ENCODE measurements at regions not wholly inside any gene's neighbourhood (a gene's known extent, or its start where the extent isn't known, plus 50 kb on each side); places are given as distances from the start of the nearest gene placed in this dataset.
"Not testable (repeated sequence)": the region's sequence is repeated elsewhere in the genome, so short reads cannot be mapped to it uniquely, and the experiment has no call there.

DNA sequence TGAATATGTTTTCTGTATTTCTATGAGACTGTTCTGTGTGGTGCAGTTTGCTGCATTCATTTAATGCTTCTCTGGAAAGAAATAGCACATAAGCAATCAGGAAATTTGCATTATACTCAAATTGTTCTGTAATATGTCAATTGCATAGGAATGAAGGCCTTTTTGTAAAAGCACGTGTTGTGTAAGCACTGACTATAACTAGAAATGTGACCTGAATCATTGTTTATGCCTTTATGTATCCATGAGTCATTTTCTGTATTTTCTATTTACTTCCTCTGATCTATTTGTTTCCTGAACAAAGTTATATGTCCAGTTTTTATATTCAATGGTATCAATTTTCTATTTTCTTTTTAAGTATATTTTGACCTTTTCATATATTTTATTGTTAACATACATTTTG, 1455.3 kb downstream of the GRIK2 start:
- H3K4me3 Mint-ChIP-seq: no peak overlapping the region
- H3K27ac Mint-ChIP-seq: no peak overlapping the region
- peaks cover 0 to 2% (median 0%) of the 10 kb centered on the region in 3 donors for H3K9me3 Mint-ChIP-seq
- no peaks in the 10 kb centered on the region for H3K27me3 Mint-ChIP-seq
- no peaks in the 10 kb centered on the region for H3K36me3 Mint-ChIP-seq
- H3K4me1 Mint-ChIP-seq: peaks cover 0 to 2% (median 0%) of the 10 kb centered on the region in 3 donors

DNA sequence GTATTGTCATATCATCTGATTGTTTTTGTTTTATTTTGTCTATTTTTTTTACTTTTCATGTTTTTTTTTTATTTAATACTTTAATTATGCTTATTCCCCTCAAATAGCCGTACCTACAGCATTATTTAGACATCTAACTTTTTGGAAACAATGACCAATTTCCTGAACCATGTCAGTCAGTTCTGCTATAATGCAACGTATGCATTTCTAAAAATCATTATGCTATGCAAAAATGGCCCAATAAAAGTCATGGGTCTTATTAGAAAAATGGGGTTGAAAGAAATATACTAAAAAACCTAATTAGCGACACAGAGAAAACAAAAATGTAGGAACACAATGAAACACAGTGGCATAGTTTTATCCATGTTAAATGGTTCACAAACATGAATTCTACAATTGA, 1454.7 kb downstream of the GRIK2 start:
- Mint-ChIP-seq H3K27me3 (no peaks in the 10 kb centered on the region), H3K36me3 (no peaks in the 10 kb centered on the region), H3K27ac (no peak overlapping the region), H3K9me3 (peaks cover 0 to 2% (median 2%) of the 10 kb centered on the region in 3 donors), H3K4me3 (no peak overlapping the region), H3K4me1 (peaks cover 0 to 2% (median 0%) of the 10 kb centered on the region in 3 donors)

DNA sequence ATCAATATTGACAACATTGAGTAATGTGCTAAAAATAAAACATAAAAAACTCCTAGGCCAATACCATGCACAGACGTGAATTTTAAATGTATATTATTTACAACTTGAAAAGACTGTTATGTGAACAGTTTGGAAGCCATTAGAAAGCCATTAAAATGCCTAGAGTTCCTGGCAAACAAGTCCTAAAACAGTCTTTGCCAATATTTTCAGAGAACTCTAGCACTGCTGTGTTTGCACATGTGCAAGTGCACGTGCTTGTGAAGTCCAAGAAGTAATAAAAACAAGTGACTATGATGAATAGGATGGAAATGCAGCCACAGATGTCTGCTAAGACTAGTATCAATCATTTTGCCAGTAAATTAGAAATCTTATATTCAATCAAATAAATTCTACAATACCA, 1447.6 kb downstream of the GRIK2 start:
- H3K36me3 Mint-ChIP-seq: no peaks in the 10 kb centered on the region
- peaks cover 0 to 2% (median under 1%) of the 10 kb centered on the region in 3 donors for H3K9me3 Mint-ChIP-seq
- H3K27me3 Mint-ChIP-seq: no peaks in the 10 kb centered on the region
- no peak overlapping the region for H3K4me3 Mint-ChIP-seq
- no peaks in the 10 kb centered on the region for H3K4me1 Mint-ChIP-seq
- H3K27ac Mint-ChIP-seq: no peak overlapping the region

DNA sequence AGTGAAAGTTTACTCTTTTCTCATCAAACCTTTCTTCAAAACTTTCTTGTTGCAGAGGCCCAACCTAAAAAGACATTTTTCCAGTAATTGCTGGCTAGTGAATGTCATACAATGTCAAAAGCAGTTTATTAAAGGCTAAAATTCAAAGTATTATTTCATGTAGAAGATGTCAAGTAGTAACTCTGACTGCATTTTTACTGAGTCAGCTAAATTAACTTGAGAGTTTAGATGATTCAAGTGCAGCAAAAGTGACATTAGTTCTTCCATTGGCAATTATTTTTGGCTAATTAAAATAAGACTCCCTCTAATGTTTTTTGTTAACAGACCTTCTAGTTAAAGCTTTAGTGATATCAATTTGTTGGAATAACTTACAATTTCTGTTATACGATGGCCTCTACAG, 1438.5 kb downstream of the GRIK2 start:
- no peaks in the 10 kb centered on the region for H3K27me3 Mint-ChIP-seq

DNA sequence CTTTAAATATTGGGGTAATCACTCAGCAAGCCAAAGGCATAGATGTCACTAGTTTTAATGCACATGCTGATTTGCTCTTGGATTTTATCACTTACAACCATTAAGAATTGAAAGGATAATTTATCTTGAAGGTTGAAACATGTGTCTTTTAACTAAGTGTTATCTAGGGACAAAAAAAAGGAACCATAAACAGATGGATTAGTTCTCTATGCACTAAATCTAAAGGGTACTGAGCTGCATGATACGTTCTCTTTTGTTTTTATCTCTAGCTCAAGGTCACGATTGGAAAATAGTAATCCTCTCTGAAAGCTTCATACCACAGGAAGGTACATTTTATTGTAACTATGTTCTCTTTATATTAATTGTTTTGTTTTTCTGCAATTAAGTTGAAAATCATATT, 1426.6 kb downstream of the GRIK2 start:
- no peaks in the 10 kb centered on the region for H3K36me3 Mint-ChIP-seq
- peaks cover 0 to 5% (median 3%) of the 10 kb centered on the region in 3 donors for H3K9me3 Mint-ChIP-seq
- H3K4me3 Mint-ChIP-seq: no peak overlapping the region
- H3K27me3 Mint-ChIP-seq: no peaks in the 10 kb centered on the region
- H3K27ac Mint-ChIP-seq: no peak overlapping the region
- no peaks in the 10 kb centered on the region for H3K4me1 Mint-ChIP-seq

More for the DNA sequence above, 1438.5 kb downstream of the GRIK2 start:
- Mint-ChIP-seq H3K4me3 (no peak overlapping the region), H3K4me1 (no peaks in the 10 kb centered on the region), H3K27ac (no peak overlapping the region), H3K36me3 (no peaks in the 10 kb centered on the region), H3K9me3 (peaks cover 0 to 10% (median 6%) of the 10 kb centered on the region in 3 donors)

DNA sequence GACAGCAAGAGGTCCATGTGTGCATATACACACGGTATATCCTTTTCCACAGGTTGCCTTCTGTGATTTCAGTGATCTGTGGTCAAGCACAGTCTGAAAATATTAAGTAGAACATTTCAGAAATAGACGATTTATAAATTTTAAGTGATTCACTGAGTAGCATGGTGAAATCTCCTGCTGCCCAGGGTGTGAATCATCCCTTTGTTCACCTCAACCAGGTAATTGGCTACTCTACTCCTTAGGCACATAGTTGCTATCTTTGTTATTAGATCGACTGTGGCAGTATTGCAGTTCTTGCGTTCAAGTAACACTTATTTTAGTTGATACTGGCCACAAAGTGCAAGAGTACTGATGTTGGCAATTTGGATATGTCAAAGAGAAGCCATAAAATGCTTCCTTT, 1421.7 kb downstream of the GRIK2 start:
- Mint-ChIP-seq H3K27me3 (no peaks in the 10 kb centered on the region), H3K9me3 (peaks cover 0 to 8% (median 2%) of the 10 kb centered on the region in 3 donors), H3K4me3 (no peak overlapping the region), H3K4me1 (no peaks in the 10 kb centered on the region), H3K27ac (no peak overlapping the region), H3K36me3 (no peaks in the 10 kb centered on the region)

DNA sequence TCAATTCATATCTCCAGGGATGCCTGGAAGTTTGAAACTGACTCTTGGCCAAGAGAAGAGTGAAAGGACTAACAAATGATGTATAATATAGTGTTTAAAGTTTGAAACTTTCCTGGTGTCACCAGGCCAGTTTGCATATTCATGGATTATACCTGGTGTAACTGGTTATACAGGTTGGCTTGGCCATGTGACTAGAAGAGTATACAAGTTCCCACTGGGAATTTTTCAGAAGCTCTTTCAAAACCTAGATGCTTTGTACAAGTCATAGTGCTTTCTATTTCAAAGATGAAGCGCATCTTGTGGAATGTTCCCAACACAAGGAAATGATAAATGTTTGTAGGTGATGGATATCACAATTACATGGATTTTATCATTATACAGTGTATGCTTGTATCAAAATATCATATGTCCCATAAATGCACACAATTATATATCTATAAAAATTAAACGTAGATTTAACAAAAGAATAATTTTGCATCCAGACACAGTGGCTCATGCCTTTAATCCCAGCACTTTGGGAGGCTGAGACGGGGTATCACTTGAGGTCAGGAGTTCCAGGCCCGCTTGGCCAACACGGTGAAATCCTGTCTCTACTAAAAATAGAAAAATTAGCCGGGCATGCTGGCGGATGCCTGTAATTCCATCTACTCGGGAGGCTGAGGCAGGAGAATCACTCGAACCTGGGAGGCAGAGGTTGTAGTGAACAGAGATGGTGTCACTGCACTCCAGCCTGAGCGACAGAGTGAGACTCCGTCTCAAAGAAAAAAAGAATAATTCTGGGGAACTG, 1420.2 kb downstream of the GRIK2 start:
- H3K4me1 Mint-ChIP-seq: no peaks in the 10 kb centered on the region
- no peaks in the 10 kb centered on the region for H3K36me3 Mint-ChIP-seq
- no peak overlapping the region for H3K4me3 Mint-ChIP-seq
- H3K27me3 Mint-ChIP-seq: no peaks in the 10 kb centered on the region
- H3K27ac Mint-ChIP-seq: no peak overlapping the region
- H3K9me3 Mint-ChIP-seq: peaks cover 0 to 8% (median 2%) of the 10 kb centered on the region in 3 donors

DNA sequence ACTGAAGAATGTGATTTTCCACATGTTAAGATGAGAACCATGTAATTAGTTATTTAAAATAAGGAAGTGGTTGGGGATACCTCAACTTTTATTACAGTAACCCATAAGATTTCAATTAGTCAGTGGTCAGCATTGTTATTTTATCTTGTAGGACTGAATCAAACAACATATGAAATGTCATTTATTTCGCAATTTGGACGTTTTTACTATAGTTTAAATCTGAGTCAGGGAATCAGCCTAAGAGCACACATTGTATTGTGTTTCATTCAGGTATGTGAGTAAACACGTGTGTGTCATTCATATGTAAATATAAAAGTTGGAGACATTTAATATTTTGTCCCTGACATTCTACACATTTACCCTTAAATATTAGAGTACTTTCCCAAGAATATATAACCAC, 1418.7 kb downstream of the GRIK2 start:
- Mint-ChIP-seq H3K9me3 (peaks cover 0 to 12% (median 4%) of the 10 kb centered on the region in 3 donors), H3K27me3 (no peaks in the 10 kb centered on the region), H3K4me3 (no peak overlapping the region), H3K27ac (no peak overlapping the region), H3K4me1 (no peaks in the 10 kb centered on the region), H3K36me3 (no peaks in the 10 kb centered on the region)

DNA sequence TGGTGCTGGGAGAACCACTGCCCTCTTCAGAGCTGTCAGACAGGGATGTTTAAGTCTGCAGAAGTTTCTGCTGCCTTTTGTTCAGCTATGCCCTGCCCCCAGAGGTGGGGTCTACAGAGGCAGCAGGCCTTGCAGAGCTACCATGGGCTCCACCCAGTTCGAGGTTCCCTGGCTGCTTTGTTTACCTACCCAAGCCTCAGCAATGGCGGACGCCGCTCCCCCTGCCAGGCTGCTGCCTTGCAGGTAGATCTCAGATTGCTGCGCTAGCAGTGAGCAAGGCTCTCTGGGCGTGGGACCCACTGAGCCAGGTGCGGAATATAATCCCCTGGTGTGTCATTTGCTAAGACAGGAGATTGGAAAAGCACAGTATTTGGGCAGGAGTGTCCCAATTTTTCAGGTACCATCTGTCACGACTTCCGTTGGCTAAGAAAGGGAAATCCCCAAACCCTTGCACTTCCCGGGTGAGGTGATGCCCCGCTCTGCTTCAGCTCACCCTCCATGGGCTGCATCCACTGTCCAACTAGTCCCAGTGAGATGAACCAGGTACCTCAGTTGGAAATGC, 1415.5 kb downstream of the GRIK2 start:
- not testable (repeated sequence) for H3K27ac Mint-ChIP-seq, H3K4me1 Mint-ChIP-seq, H3K27me3 Mint-ChIP-seq, H3K4me3 Mint-ChIP-seq, H3K36me3 Mint-ChIP-seq
- peaks cover 5 to 11% (median 9%) of the 10 kb centered on the region in 3 donors for H3K9me3 Mint-ChIP-seq

DNA sequence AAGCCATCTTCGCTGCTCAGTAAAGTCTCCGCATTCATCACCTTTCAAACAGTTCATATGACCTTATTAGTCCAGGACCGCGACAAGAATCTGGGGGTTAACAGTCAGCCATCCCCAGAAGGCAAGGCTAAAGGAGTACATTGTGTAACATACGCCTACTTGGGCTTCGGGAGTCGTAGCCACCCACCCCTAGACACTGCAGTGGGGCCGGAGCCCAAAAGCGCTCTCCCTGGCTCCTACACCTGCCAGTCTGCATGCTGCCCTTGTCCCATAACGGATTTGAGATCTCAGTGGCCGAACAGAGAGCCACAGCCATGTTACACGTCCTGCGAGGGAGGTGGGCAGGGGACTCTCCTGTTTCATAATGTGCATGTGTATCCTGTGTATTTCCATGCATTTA, 1405.5 kb downstream of the GRIK2 start:
- H3K36me3 Mint-ChIP-seq: no peaks in the 10 kb centered on the region
- H3K4me3 Mint-ChIP-seq: no peak overlapping the region
- H3K4me1 Mint-ChIP-seq: no peaks in the 10 kb centered on the region
- no peaks in the 10 kb centered on the region for H3K27me3 Mint-ChIP-seq
- H3K27ac Mint-ChIP-seq: peak overlapping the region in 1 of 3 donors; percentile 25
- H3K9me3 Mint-ChIP-seq: peaks cover 0 to 10% (median 2%) of the 10 kb centered on the region in 3 donors

DNA sequence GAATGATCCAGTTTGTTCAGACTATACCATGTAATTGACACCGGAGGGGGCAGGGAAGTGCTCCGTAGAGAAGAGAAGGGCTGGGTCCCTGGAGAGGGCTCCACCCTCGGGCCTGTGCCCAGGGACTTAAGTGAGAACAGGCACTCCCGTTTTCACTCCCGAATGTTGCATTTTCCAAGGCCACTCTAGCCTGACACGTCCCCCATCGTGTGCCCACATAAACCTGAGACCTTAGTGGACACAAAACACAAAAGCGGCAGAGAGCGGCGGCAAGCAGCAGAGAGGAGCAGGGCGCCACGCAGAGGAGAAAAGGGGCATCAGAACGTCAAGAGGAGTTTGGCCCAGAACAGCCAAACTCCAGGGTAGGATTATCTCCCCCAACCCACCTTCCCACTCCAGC, 1405.1 kb downstream of the GRIK2 start:
- Mint-ChIP-seq H3K4me3 (no peak overlapping the region), H3K36me3 (no peaks in the 10 kb centered on the region), H3K27ac (no peak overlapping the region), H3K27me3 (no peaks in the 10 kb centered on the region), H3K4me1 (no peaks in the 10 kb centered on the region), H3K9me3 (peaks cover 0 to 10% (median 4%) of the 10 kb centered on the region in 3 donors)

DNA sequence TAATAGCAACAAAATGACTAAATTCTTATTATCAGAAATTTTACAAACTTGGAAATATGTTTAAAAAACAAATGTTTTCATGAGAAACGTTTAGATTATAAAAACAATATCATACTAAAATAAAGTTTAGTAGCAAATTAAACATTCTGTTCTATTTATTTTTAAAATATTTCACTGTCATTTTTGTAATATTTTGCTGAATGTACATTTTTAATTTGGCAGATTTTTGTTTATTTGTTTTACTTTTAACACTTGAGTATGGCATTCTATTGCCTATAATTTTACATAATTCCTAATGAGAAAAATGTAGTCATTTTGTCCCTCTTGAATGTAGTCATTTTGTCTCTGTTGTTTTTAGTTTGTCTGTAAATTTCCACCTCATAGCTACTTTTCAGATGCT, 1400.2 kb downstream of the GRIK2 start:
- no peaks in the 10 kb centered on the region for H3K27me3 Mint-ChIP-seq
- peaks cover 0 to 4% (median 2%) of the 10 kb centered on the region in 3 donors for H3K9me3 Mint-ChIP-seq
- H3K4me1 Mint-ChIP-seq: no peaks in the 10 kb centered on the region
- H3K27ac Mint-ChIP-seq: no peak overlapping the region
- no peak overlapping the region for H3K4me3 Mint-ChIP-seq
- H3K36me3 Mint-ChIP-seq: no peaks in the 10 kb centered on the region

DNA sequence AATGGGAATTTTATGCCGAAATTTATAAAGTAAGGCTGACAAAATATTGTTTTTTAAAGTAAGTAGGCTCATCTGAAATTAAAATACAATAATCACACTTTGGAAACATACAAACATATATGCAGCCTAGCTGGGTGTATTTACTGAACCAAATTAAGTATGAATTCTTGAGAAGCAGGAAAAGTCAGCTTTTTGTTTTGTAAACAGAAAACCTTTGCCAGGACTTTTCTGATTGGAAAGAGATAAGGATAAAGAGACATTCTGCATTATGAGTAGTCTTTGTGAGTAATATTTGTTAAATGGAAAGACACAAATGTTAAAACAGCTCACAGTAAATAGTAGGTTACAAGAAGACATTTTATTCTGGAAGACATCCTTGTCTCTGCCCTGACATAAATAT, 1380.8 kb downstream of the GRIK2 start:
- no peaks in the 10 kb centered on the region for H3K4me1 Mint-ChIP-seq
- peaks cover 2% of the 10 kb centered on the region for H3K36me3 Mint-ChIP-seq
- no peak overlapping the region for H3K27ac Mint-ChIP-seq
- no peak overlapping the region for H3K4me3 Mint-ChIP-seq
- peaks cover 0 to 5% (median 2%) of the 10 kb centered on the region in 3 donors for H3K9me3 Mint-ChIP-seq
- no peaks in the 10 kb centered on the region for H3K27me3 Mint-ChIP-seq

DNA sequence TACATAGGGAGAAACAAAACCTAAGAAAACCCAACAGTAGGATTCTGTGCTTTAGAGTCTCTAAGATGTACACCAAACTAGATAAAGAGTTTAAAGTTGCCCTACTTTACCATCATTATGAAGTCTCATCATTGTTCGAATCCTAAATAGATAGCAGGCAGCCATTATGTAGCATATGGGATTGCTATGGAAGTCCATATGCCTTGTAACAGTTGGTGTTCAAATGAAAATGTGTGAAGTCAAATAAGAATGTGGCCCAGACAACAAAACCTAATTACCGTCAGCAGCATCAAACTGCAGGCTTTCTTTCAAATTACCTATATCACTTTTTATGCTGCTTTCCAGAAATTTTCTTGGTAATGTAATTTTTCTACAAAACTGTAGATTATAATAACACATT, 1380.1 kb downstream of the GRIK2 start:
- Mint-ChIP-seq H3K36me3 (peaks cover 2% of the 10 kb centered on the region), H3K27me3 (no peaks in the 10 kb centered on the region), H3K4me1 (no peaks in the 10 kb centered on the region), H3K4me3 (no peak overlapping the region), H3K27ac (no peak overlapping the region), H3K9me3 (peaks cover 0 to 6% (median 2%) of the 10 kb centered on the region in 3 donors)

DNA sequence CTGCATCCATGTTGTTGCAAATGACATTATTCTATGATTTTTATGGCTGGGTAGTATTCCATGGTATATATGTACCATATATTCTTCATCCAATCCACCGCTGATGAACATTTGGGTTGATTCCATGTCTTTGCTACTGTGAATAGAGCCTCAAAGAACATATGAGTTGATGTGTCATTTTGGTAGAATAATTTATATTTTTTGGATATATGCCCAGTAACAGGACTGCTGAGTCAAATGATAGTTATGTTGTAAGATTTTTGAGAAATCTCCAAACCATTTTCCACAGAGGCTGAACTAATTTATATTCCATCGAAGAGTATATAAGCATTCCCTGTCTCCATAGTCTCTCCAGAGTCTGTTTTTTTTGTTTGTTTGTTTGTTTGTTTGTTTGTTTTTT, 1373.5 kb downstream of the GRIK2 start:
- Mint-ChIP-seq H3K4me3 (no peak overlapping the region), H3K4me1 (no peaks in the 10 kb centered on the region), H3K9me3 (peaks cover 5 to 10% (median 7%) of the 10 kb centered on the region in 3 donors), H3K36me3 (peaks cover 2% of the 10 kb centered on the region), H3K27me3 (no peaks in the 10 kb centered on the region), H3K27ac (no peak overlapping the region)

DNA sequence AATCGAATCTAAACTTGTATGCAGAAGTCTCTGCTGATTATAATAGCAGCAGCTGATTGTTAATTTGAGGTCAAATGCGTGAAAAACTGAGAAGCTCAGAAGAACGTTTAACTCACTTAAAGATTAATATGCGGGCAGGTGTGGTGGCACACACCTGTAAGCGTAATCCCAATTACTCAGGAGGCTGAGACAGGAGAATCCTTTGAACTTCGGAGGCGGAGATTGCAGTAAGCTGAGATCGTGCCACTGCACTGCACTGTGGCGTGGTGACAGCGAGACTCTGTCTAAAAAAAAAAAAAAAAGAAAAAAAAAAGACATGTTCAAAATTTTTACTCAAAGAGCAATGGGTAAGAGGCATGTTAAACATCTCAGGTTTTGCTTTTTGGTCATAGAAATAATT, 1370.8 kb downstream of the GRIK2 start:
- Mint-ChIP-seq H3K4me1 (no peaks in the 10 kb centered on the region), H3K4me3 (no peak overlapping the region), H3K36me3 (no peaks in the 10 kb centered on the region), H3K27ac (no peak overlapping the region), H3K9me3 (peaks cover 5 to 8% (median 7%) of the 10 kb centered on the region in 3 donors), H3K27me3 (no peaks in the 10 kb centered on the region)
